Stimulated activated naive CD8-positive, alpha-beta T cell treated with anti-CD3 and anti-CD28 coated beads, Interleukin-15, Interleukin-2, amounts not matched to agents 100 ng/mL and 50 ng/mL, for 24 hours (primary cell): ENCODE measurements at regions not wholly inside any gene's neighbourhood (a gene's known extent, or its start where the extent isn't known, plus 50 kb on each side); places are given as distances from the start of the nearest gene placed in this dataset.
"Not testable (repeated sequence)": the region's sequence is repeated elsewhere in the genome, so short reads cannot be mapped to it uniquely, and the experiment has no call there.

Experiments used
- H3K27ac Mint-ChIP-seq: one replicate; pipeline ENCODE4 v1.8.0; 2021; ENCODE audit warnings: mild to moderate bottlenecking, mixed read lengths
- H3K27me3 Mint-ChIP-seq: one replicate; pipeline ENCODE4 v1.8.0; 2021; ENCODE audit warnings: mixed read lengths
- H3K36me3 Mint-ChIP-seq: one replicate; pipeline ENCODE4 v1.8.0; 2021; ENCODE audit warnings: low read depth, mixed read lengths
- H3K4me1 Mint-ChIP-seq: one replicate; pipeline ENCODE4 v1.8.0; 2021; ENCODE audit warnings: low read depth, mixed read lengths
- H3K4me3 Mint-ChIP-seq: one replicate; pipeline ENCODE4 v1.8.0; 2021; ENCODE audit warnings: mild to moderate bottlenecking, mixed read lengths
- H3K9me3 Mint-ChIP-seq: one replicate; pipeline ENCODE4 v1.8.0; 2021; ENCODE audit warnings: mixed read lengths

GRCh38 chrY:7692701-7693100, 781.1 kb upstream of the AMELY start:
- H3K4me3 Mint-ChIP-seq: no peak overlapping the region

DNA sequence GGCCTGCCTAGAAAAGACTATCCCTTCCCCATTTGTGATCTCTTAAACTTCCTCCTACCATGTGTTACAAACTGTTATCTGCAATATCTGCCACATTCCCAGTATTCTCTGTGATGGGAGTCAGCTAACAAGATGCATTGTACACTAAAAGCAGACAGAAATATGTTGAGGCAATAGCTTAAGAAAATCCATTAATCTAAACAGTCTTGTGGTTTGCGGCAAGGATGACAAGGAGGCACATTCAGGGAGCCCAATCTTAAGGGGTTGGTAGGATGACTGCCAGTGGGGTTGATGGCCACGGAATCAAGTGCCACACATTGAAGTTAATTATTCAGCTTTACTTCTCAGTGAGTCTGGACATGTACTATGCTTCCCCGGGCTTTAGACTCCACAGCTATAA, 775.5 kb upstream of the AMELY start:
- Mint-ChIP-seq H3K36me3 (no peaks in the 10 kb centered on the region), H3K27ac (no peak overlapping the region), H3K4me3 (no peak overlapping the region), H3K27me3 (no peaks in the 10 kb centered on the region), H3K9me3 (no peaks in the 10 kb centered on the region), H3K4me1 (no peaks in the 10 kb centered on the region)

More at GRCh38 chrY:7692701-7693100, 781.1 kb upstream of the AMELY start:
- H3K4me1 Mint-ChIP-seq: no peaks in the 10 kb centered on the region
- no peak overlapping the region for H3K27ac Mint-ChIP-seq
- H3K36me3 Mint-ChIP-seq: no peaks in the 10 kb centered on the region
- H3K27me3 Mint-ChIP-seq: no peaks in the 10 kb centered on the region
- no peaks in the 10 kb centered on the region for H3K9me3 Mint-ChIP-seq

GRCh38 chrY:7684546-7684945, 773.0 kb upstream of the AMELY start:
- Mint-ChIP-seq H3K36me3 (no peaks in the 10 kb centered on the region), H3K27me3 (no peaks in the 10 kb centered on the region), H3K9me3 (no peaks in the 10 kb centered on the region), H3K27ac (no peak overlapping the region), H3K4me3 (no peak overlapping the region), H3K4me1 (no peaks in the 10 kb centered on the region)

GRCh38 chrY:7682386-7682785, 770.8 kb upstream of the AMELY start:
- no peak overlapping the region for H3K27ac Mint-ChIP-seq
- H3K4me1 Mint-ChIP-seq: no peaks in the 10 kb centered on the region
- no peak overlapping the region for H3K4me3 Mint-ChIP-seq
- H3K27me3 Mint-ChIP-seq: no peaks in the 10 kb centered on the region
- no peaks in the 10 kb centered on the region for H3K9me3 Mint-ChIP-seq
- no peaks in the 10 kb centered on the region for H3K36me3 Mint-ChIP-seq

DNA sequence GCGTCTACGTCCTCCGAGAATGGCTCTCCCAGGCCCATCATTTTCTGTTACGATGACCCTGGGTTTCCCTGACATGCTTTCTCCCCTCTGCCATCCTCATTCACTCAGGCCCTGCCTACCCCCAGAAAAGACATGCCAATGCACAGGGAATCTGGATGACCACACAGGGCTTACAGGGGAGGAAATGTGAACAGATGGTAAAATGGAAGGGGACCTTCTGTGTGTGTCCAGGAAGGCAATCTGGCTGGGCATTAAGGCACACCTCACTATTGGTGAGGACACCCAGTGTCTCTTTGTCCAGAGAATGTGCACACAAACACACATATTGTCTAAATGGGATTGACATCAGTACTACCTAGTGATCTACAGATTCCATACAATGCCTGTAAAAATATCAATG, 769.9 kb upstream of the AMELY start:
- H3K4me3 Mint-ChIP-seq: no peak overlapping the region
- no peaks in the 10 kb centered on the region for H3K9me3 Mint-ChIP-seq
- no peaks in the 10 kb centered on the region for H3K27me3 Mint-ChIP-seq
- no peak overlapping the region for H3K27ac Mint-ChIP-seq
- H3K36me3 Mint-ChIP-seq: no peaks in the 10 kb centered on the region
- no peaks in the 10 kb centered on the region for H3K4me1 Mint-ChIP-seq

- Mint-ChIP-seq H3K27me3 (no peaks in the 10 kb centered on the region), H3K36me3 (no peaks in the 10 kb centered on the region), H3K4me1 (no peaks in the 10 kb centered on the region), H3K9me3 (no peaks in the 10 kb centered on the region), H3K4me3 (no peak overlapping the region), H3K27ac (no peak overlapping the region)
These were observed 762.9 kb upstream of the AMELY start for GRCh38 chrY:7674465-7674864.

- H3K4me1 Mint-ChIP-seq: no peaks in the 10 kb centered on the region
- H3K27ac Mint-ChIP-seq: no peak overlapping the region
- H3K9me3 Mint-ChIP-seq: no peaks in the 10 kb centered on the region
- no peaks in the 10 kb centered on the region for H3K27me3 Mint-ChIP-seq
- H3K36me3 Mint-ChIP-seq: no peaks in the 10 kb centered on the region
- no peak overlapping the region for H3K4me3 Mint-ChIP-seq
These were observed 761.2 kb upstream of the AMELY start for GRCh38 chrY:7672796-7673195.

DNA sequence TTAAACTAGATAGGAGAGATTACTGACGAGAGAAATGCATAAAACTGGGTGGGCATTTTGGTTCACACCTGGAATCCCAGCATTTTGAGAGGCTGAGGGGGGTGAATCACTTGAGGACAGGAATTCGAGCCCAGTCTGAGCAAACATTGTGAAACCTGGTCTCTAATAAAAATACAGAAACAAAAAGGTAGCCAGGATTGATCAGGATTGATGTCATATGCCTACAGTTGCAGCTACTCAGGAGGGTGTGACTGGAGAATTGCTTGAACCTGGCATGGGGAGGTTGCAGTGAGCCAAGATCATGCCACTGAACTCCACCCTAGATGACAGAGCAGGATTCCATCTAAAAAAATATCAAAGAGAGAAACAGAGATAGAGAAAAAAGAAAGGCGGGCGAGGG, 751.7 kb upstream of the AMELY start:
- Mint-ChIP-seq H3K36me3 (no peaks in the 10 kb centered on the region), H3K9me3 (no peaks in the 10 kb centered on the region), H3K4me1 (no peaks in the 10 kb centered on the region), H3K27me3 (no peaks in the 10 kb centered on the region), H3K4me3 (no peak overlapping the region), H3K27ac (no peak overlapping the region)

GRCh38 chrY:7659047-7659446, 747.5 kb upstream of the AMELY start:
- H3K27ac Mint-ChIP-seq: no peak overlapping the region
- H3K4me3 Mint-ChIP-seq: no peak overlapping the region
- H3K4me1 Mint-ChIP-seq: no peaks in the 10 kb centered on the region
- H3K36me3 Mint-ChIP-seq: no peaks in the 10 kb centered on the region
- H3K9me3 Mint-ChIP-seq: no peaks in the 10 kb centered on the region
- no peaks in the 10 kb centered on the region for H3K27me3 Mint-ChIP-seq

DNA sequence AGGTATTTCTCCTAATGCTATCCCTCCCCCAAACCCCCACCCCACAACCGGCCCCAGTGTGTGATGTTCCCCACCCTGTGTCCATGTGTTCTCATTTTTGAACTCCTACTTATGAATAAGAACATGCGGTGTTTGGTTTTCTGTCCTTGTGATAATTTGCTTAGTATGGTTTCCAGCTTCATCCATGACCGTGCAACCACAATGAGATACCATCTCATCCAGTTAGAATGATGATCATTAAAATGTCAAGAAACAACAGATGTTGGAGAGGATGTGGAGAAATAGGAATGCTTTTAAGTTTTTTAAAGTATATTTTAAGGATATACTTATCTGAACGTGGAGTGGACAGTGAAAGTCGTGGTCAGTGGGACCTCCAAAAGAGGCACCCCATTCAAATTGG, 745.0 kb upstream of the AMELY start:
- H3K36me3 Mint-ChIP-seq: no peaks in the 10 kb centered on the region
- no peaks in the 10 kb centered on the region for H3K9me3 Mint-ChIP-seq
- H3K27ac Mint-ChIP-seq: no peak overlapping the region
- H3K4me3 Mint-ChIP-seq: no peak overlapping the region
- H3K27me3 Mint-ChIP-seq: no peaks in the 10 kb centered on the region
- H3K4me1 Mint-ChIP-seq: no peaks in the 10 kb centered on the region

GRCh38 chrY:7654985-7655384, 743.4 kb upstream of the AMELY start:
- Mint-ChIP-seq H3K4me1 (no peaks in the 10 kb centered on the region), H3K9me3 (no peaks in the 10 kb centered on the region), H3K36me3 (no peaks in the 10 kb centered on the region), H3K27ac (no peak overlapping the region), H3K4me3 (no peak overlapping the region), H3K27me3 (no peaks in the 10 kb centered on the region)

DNA sequence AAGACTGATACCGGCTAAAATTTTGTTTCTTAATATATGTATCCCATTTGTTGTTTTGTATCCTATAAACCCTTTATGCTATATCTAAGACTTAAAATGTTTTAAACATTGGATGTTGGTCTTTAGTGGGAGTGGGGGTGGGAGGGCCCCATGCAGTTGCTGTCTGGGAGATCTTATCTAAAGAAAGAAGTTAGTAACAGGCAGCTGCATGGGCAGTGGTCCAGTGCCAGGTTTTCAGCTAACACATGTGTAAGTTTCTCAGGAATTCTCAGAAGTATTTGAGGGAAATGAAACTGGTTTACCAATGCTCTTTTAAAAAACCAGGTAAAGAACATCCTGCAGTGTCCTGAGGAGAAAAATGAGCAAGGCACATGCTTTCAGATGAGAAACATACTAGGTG, 738.3 kb upstream of the AMELY start:
- not testable (repeated sequence) for H3K9me3 Mint-ChIP-seq, H3K4me3 Mint-ChIP-seq, H3K4me1 Mint-ChIP-seq, H3K27me3 Mint-ChIP-seq, H3K36me3 Mint-ChIP-seq, H3K27ac Mint-ChIP-seq
